Gastroesophageal sphincter (tissue), 4 donors: ENCODE measurements at regions not wholly inside any gene's neighbourhood (a gene's known extent, or its start where the extent isn't known, plus 50 kb on each side); places are given as distances from the start of the nearest gene placed in this dataset.

Experiments used
- ATAC-seq: fragments of 150-250 bp; one replicate; pipeline ENCODE4 v1.9.1; 2016; ENCODE audit warnings: mild to moderate bottlenecking, moderate library complexity
- H3K27ac ChIP-seq, 4 donors: fragments of 200-600 bp; sonication (generic) in 3 of 4; 1 replicate in 3 of 4; 2 replicates in 1 of 4; pipeline ENCODE4 v1.5.1; 2016 to 2019
- H3K27me3 ChIP-seq: fragments of 200-600 bp; sonication (generic); one replicate; pipeline ENCODE4 v1.5.1; 2019
- H3K36me3 ChIP-seq, 2 donors: fragments of 200-600 bp; sonication (generic); one replicate each; pipeline ENCODE4 v1.5.1; 2019; ENCODE audit warnings: control low read depth in 1 of 2
- H3K4me1 ChIP-seq, 3 donors: fragments of 200-600 bp; sonication (generic); 1 replicate in 2 of 3; 2 replicates in 1 of 3; pipeline ENCODE4 v1.5.1; 2016 to 2019; ENCODE audit warnings: control low read depth in 2 of 3
- H3K4me3 ChIP-seq, 2 donors: fragments of 200-600 bp; sonication (generic); one replicate each; pipeline ENCODE4 v1.5.1; 2019; ENCODE audit warnings: mild to moderate bottlenecking in 1 of 2, moderate library complexity in 1 of 2
- H3K9me3 ChIP-seq, 3 donors: fragments of 200-600 bp; sonication (generic); one replicate each; pipeline ENCODE4 v1.5.1; 2017 to 2019; ENCODE audit warnings: control low read depth in 2 of 3
- CTCF ChIP-seq, 4 experiments: fragments of 200-600 bp in 2 of 4; fragments of 450-650 bp in 2 of 4; sonication (generic) in 1 of 4; IDR thresholded peaks; one replicate each; pipeline ENCODE4 v1.5.1; 2017 to 2019; ENCODE audit warnings: antibody characterized with exemption in 4 of 4, mild to moderate bottlenecking in 2 of 4, moderate library complexity in 2 of 4
- EP300 ChIP-seq: sonication (generic); formaldehyde crosslinking; IDR thresholded peaks from one replicate; pipeline ENCODE4 v1.6.1; 2017; ENCODE audit warnings: antibody characterized with exemption, mild to moderate bottlenecking
- POLR2A ChIP-seq, 2 donors: fragments of 450-650 bp; IDR thresholded peaks; one replicate each; pipeline ENCODE4 v1.6.1; 2017; ENCODE audit warnings: antibody characterized with exemption in 2 of 2, mild to moderate bottlenecking in 2 of 2, moderate library complexity in 1 of 2
- POLR2AphosphoS5 ChIP-seq: sonication (generic); formaldehyde crosslinking; IDR thresholded peaks from one replicate; pipeline ENCODE4 v1.6.1; 2017; ENCODE audit warnings: antibody characterized with exemption
- WGBS, 2 donors: methylation state at CpG; one replicate each; pipeline ENCODE4 v1.1.5; 2018; ENCODE audit warnings: low coverage in 1 of 2; 5-methylcytosine and 5-hydroxymethylcytosine counted together

- Histone ChIP-seq H3K36me3 (no peaks in the 10 kb centered on the region), H3K9me3 (no peaks in the 10 kb centered on the region), H3K4me1 (no peaks in the 10 kb centered on the region), H3K4me3 (no peak overlapping the region), H3K27me3 (no peaks in the 10 kb centered on the region), H3K27ac (no peak overlapping the region)
- TF ChIP-seq POLR2AphosphoS5 = no peak
- no peak for TF ChIP-seq EP300
- TF ChIP-seq POLR2A (IDR thresholded peaks at IDR 0.05) = no peak
- TF ChIP-seq CTCF (IDR thresholded peaks at IDR 0.05) = no peak
- 35 to 47% methylated on average over 3 of the region's 3 CpGs for WGBS, 2 donors
- ATAC-seq = no peak
These were observed 283.1 kb downstream of the TDRD15 start for GRCh38 chr2:21406911-21407310.

- no peak overlapping the region for H3K4me3 ChIP-seq
- TF ChIP-seq EP300 (no peak), POLR2AphosphoS5 (no peak), CTCF (IDR thresholded peaks at IDR 0.05) (no peak), POLR2A (IDR thresholded peaks at IDR 0.05) (no peak)
- H3K27me3 ChIP-seq = no peaks in the 10 kb centered on the region
- no peaks in the 10 kb centered on the region for H3K9me3 ChIP-seq
- no peak overlapping the region for H3K27ac ChIP-seq
- no peaks in the 10 kb centered on the region for H3K36me3 ChIP-seq
- 38% methylated on average over 1 of the region's 1 CpG; no CpG with 5 or more reads in 1 of the 2 donors for WGBS, 2 donors
- H3K4me1 ChIP-seq = no peaks in the 10 kb centered on the region
- ATAC-seq = no peak
These were observed 284.1 kb downstream of the TDRD15 start for GRCh38 chr2:21407851-21408250.

- no peak for ATAC-seq
- no peaks in the 10 kb centered on the region for H3K4me1 ChIP-seq
- no peak overlapping the region for H3K4me3 ChIP-seq
- no peak for TF ChIP-seq POLR2A (IDR thresholded peaks at IDR 0.05)
- no peak for TF ChIP-seq EP300
- no peak for TF ChIP-seq CTCF (IDR thresholded peaks at IDR 0.05)
- no peak for TF ChIP-seq POLR2AphosphoS5
- H3K9me3 ChIP-seq = no peaks in the 10 kb centered on the region
- WGBS, 2 donors = 54 to 70% methylated on average over 3 to 4 of the region's 5 CpGs
- no peaks in the 10 kb centered on the region for H3K27me3 ChIP-seq
- H3K27ac ChIP-seq = no peak overlapping the region
- H3K36me3 ChIP-seq = no peaks in the 10 kb centered on the region
These were observed 288.0 kb downstream of the TDRD15 start for GRCh38 chr2:21411741-21412140.

- Histone ChIP-seq H3K4me3 (no peak overlapping the region), H3K9me3 (no peaks in the 10 kb centered on the region), H3K36me3 (no peaks in the 10 kb centered on the region), H3K27ac (no peak overlapping the region), H3K4me1 (no peaks in the 10 kb centered on the region), H3K27me3 (no peaks in the 10 kb centered on the region)
- no peak for ATAC-seq
- no peak for TF ChIP-seq POLR2A (IDR thresholded peaks at IDR 0.05)
- no peak for TF ChIP-seq CTCF (IDR thresholded peaks at IDR 0.05)
- no peak for TF ChIP-seq EP300
- TF ChIP-seq POLR2AphosphoS5 = no peak
- 68 to 86% methylated on average over 4 of the region's 4 CpGs for WGBS, 2 donors
These were observed 289.2 kb downstream of the TDRD15 start for GRCh38 chr2:21412944-21413443.

- no peak overlapping the region for H3K4me3 ChIP-seq
These were observed 291.5 kb downstream of the TDRD15 start for GRCh38 chr2:21415234-21415633.

More at GRCh38 chr2:21415234-21415633, 291.5 kb downstream of the TDRD15 start:
- H3K27me3 ChIP-seq = no peaks in the 10 kb centered on the region
- no peaks in the 10 kb centered on the region for H3K4me1 ChIP-seq
- no peaks in the 10 kb centered on the region for H3K9me3 ChIP-seq
- H3K36me3 ChIP-seq = no peaks in the 10 kb centered on the region
- 69% methylated on average over 2 of the region's 3 CpGs; no CpG with 5 or more reads in 1 of the 2 donors for WGBS, 2 donors
- no peak for TF ChIP-seq CTCF (IDR thresholded peaks at IDR 0.05)
- TF ChIP-seq POLR2AphosphoS5 = no peak
- TF ChIP-seq POLR2A (IDR thresholded peaks at IDR 0.05) = no peak
- TF ChIP-seq EP300 = no peak
- no peak for ATAC-seq
- H3K27ac ChIP-seq = no peak overlapping the region
